RKO (cell line): ENCODE measurements at regions not wholly inside any gene's neighbourhood (a gene's known extent, or its start where the extent isn't known, plus 50 kb on each side); places are given as distances from the start of the nearest gene placed in this dataset.
"Not testable (repeated sequence)": the region's sequence is repeated elsewhere in the genome, so short reads cannot be mapped to it uniquely, and the experiment has no call there.

ENCODE experiments used
- DNase-seq: peaks from one replicate; pipeline ENCODE4 v3.0.0-alpha.2; 2016; ENCODE audit warnings: low spot score

- DNase-seq = no peak
Observed at GRCh38 chr5:87608385-87608784, 195.7 kb upstream of the CCNH start.

- no peak for DNase-seq
Observed at GRCh38 chr5:87605663-87606062, 192.9 kb upstream of the CCNH start.

DNA sequence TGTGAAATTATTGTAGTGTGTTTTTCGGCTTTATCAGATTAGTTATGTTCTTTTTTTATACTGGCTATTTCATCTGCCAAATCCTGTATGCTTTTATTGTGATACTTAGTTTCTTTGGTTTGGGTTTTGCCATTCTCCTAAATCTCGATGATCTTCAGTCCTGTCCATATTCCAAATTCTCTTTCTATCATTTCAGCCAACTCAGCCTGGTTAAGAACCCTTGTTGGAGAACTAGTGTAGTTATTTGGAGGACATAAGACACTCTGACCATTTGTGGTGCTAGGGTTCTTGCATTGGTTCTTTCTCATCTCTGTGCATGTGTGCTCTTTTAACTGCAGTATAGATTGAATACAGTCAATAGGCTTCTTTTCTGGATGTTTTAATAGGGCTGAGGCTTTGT lies 187.0 kb upstream of the CCNH start:
- DNase-seq = no peak

DNA sequence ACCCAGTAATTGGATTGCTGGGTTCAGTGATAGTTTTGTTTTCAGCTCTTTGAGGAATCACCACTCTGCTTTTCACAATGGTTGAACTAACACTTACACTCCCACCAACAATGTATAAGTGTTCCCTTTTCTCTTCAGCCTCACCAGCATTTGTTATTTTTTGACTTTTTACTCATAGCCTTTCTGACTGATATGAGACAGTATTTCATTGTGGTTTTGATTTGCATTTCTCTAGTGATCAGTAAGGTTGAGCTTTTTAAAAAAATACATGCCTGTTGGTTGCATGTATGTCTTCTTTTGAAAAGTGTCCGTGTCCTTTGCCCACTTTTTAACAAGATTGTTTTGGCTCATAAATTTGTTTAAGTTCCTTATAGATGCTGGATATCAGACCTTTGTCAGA lies 185.7 kb upstream of the CCNH start:
- no peak for DNase-seq

GRCh38 chr5:87594566-87594965 lies 181.8 kb upstream of the CCNH start:
- DNase-seq = no peak

GRCh38 chr5:87589587-87589986 lies 176.9 kb upstream of the CCNH start:
- no peak for DNase-seq

DNA sequence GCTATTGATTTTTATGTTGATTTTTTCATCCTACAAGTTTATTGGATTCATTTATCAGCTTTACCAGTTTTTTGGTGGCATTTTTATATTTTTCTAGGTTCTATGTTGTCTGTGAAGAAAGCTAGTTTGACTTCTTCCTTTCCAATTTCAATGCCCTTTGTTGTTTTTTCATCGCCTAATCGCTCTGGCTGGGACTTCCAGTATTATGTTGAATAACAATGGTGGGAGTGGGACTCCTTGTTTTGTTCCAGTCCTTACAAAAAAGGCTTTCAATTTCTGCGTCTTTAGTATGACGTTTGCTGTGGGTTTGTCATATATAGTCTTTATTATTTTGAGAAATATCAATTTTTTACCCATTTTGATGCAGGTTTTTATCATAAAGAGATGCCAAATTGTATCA lies 175.6 kb upstream of the CCNH start:
- no peak for DNase-seq

GRCh38 chr5:87583704-87584103 lies 171.0 kb upstream of the CCNH start:
- DNase-seq = not testable (repeated sequence)

GRCh38 chr5:87582149-87582548 lies 169.4 kb upstream of the CCNH start:
- DNase-seq = no peak

DNA sequence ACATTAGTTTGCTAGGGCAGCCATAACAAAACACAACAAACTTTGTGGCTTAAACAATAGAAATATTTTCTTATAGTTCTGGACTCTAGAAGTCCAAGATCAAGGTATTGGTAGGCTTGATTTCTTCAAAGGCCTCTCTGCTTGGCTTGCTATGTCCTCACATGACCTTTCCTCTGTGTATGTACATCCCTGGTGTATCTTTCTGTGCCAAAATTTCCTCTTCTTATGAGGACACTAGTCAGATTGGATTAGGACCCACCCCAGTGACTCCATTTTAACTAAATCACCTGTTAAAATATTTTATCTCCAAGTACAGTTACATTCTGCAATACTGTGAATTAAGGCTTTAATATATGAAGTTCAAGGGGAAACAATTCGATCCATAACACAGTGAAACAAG lies 168.9 kb upstream of the CCNH start:
- no peak for DNase-seq

DNA sequence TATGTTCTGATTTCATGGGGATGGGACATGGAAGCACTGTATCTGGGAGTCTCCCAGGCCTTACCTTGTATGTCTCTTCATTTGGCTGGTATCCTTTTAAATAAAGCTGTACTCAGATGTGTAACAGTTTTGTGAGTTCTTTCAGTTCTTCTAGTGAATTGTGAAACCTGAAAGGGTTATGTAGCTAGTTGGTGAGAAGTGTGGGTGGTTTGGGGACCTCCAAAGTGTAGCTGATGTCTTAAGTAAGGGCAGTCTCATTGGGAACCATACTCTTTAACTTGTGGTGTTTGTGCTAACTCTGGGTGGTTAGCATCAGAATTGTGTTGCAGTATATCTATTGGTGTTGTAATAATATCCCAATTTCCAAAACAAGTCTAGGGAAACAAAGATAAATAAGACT lies 166.9 kb upstream of the CCNH start:
- DNase-seq = no peak

GRCh38 chr5:87576867-87577266 lies 164.1 kb upstream of the CCNH start:
- no peak for DNase-seq

DNA sequence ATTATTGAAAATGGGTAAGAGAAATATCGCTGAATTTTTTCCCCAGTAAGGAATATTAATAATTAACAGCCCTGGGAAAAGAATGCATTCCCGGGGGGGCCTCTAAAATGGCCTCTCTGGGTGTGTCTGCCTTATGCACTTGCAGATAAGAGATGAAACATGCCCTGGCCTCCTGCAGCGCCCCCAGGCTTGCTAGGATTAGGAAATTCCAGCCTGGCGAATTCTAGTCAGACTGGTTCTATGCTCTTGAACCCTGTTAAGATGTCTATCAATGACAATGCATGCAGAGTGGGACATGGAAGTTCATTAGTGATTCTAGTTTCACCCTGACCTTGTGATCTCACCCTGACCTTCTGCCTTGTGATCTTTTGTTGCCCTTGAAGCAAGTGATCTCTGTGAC lies 163.6 kb upstream of the CCNH start:
- not testable (repeated sequence) for DNase-seq

- DNase-seq = no peak
Observed at GRCh38 chr5:87574106-87574505, 161.4 kb upstream of the CCNH start.

DNA sequence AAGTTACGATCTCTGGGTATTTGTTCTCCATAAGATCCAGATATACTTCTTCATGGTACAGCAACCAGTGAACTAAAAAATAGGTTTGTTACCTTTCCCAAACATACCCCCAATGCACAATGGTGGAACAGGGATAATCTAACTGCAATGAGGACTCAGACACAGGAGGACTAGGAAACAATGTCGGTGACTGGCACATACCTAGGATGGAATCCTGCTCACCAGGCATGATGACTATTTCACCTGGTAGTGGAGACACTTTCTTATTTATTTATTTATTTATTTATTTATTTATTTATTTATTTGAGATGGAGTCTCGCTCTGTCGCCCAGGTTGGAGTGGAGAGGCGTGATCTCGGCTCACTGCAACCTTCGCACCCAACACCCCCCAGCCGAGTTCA lies 159.9 kb upstream of the CCNH start:
- DNase-seq = no peak

DNA sequence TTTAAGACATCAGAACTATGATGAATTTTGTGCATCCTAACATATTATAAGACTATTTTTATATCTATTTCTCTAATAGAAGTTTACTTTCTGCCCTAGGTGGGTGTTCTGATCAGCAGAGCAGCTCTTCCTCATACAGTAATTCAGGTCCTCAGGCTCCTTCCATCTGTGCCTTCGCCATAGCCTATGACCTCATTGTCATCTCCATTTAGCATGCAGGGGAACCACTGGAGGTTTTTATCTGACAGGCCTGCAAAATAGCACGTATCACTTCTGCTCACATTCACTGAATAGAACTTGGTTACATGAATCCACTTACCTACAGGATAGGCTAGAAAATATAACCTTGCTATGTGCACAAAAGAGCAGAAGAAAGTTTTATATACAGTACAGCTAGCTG lies 159.4 kb upstream of the CCNH start:
- no peak for DNase-seq

GRCh38 chr5:87570366-87570765 lies 157.6 kb upstream of the CCNH start:
- no peak for DNase-seq

- DNase-seq = no peak
Observed at GRCh38 chr5:87562068-87562467, 149.3 kb upstream of the CCNH start.

GRCh38 chr5:87560528-87560927 lies 147.8 kb upstream of the CCNH start:
- DNase-seq = peak; percentile 31

GRCh38 chr5:87551911-87552310 lies 139.2 kb upstream of the CCNH start:
- DNase-seq = no peak

DNA sequence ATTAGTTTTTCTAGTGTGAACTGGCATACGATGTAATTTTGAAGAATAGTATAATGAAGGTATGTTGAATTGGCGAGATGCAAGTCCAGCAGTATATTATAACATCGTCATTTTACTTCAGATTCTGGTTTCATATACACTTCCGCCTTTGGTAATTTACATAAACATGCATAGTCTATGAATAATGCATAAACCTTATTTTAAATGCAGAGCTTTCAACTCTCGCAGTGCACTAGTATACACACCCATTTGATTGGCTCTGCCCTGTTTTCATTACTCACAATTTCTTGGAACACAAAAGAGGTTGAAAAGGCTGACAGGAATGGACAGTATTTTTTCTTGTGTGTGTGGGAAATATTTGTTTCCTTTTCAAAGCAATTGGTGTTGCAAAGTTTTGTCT lies 128.9 kb upstream of the CCNH start:
- no peak for DNase-seq

DNA sequence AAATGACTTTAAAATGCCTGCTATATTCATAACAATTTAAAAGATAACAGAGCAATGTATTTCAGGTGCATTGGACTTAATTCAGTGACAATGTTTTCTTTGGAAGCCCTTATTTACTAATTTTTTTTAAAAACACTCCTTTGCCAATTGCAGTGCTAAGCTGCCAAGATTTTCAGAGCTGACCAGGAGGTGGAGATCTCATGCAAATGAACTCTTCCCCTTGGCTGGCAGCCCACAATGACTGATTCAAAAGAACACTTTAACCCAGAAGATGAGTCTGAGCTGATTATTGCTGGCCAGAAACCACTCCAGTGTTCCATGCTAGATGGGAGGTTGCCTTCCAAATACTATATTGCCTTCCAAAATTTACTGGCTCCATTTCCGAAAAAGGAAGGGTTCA lies 128.3 kb upstream of the CCNH start:
- peak; percentile 79 for DNase-seq

DNA sequence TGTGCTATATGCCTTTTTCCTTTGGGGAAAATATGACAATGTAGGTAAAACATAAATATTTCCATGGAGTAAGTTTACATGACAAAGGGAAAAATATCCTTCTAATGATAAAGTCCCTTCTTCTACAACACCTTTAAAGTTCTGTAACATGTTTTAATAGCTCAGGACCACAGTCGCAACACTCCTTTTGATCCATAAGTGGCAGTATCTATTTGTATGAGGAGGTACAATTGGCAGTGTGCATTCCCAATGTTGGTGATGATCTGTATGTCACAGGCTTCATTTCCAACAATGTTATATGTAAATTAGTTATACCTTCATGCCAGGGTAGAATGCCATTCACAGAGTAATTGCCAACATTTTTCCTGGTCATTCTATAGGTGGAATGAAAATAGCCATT lies 127.1 kb upstream of the CCNH start:
- DNase-seq = peak; percentile 34

DNA sequence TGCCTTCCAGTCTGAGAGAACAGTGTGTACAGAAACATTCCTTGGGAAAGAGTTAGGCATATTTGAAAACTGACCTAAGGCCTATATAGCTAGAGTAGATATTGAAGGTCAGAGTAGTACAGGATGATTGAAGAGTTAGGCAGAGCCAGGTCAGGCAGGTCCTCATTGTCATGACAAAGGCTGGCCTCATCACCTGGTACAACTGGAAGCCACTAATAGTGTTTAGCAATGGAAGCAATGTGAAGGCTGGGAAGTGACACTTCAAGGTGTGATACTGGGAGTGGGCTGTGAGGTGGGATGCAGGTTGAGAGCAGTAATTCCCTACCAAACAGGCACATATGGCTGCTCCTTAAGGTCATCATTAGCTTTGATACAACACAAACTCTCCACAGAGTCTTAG lies 123.6 kb upstream of the CCNH start:
- no peak for DNase-seq

- no peak for DNase-seq
Observed at GRCh38 chr5:87535706-87536105, 123.0 kb upstream of the CCNH start.
